SJCRH30 (cell line): ENCODE measurements at regions not wholly inside any gene's neighbourhood (a gene's known extent, or its start where the extent isn't known, plus 50 kb on each side); places are given as distances from the start of the nearest gene placed in this dataset.

ENCODE experiments used
- DNase-seq, 2 experiments: peaks; one replicate each; pipeline ENCODE4 v3.0.0-alpha.2; 2015 to 2020
- H3K27ac ChIP-seq: fragments of 250-450 bp; sonication (Bioruptor Pico); 2 replicates; pipeline ENCODE4 v1.5.1; 2020; ENCODE audit warnings: mild to moderate bottlenecking, moderate library complexity
- H3K27me3 ChIP-seq: fragments of 250-450 bp; sonication (Bioruptor Pico); 2 replicates; pipeline ENCODE4 v1.5.1; 2020; ENCODE audit warnings: mild to moderate bottlenecking, moderate library complexity
- H3K36me3 ChIP-seq: fragments of 250-450 bp; sonication (Bioruptor Pico); 2 replicates; pipeline ENCODE4 v1.5.1; 2020; ENCODE audit warnings: mild to moderate bottlenecking, moderate library complexity
- H3K4me1 ChIP-seq: fragments of 250-450 bp; sonication (Bioruptor Pico); 2 replicates; pipeline ENCODE4 v1.5.1; 2020; ENCODE audit warnings: mild to moderate bottlenecking, moderate library complexity
- H3K4me3 ChIP-seq: fragments of 250-450 bp; sonication (Bioruptor Pico); 2 replicates; pipeline ENCODE4 v1.5.1; 2020; ENCODE audit warnings: mild to moderate bottlenecking, moderate library complexity
- H3K9me3 ChIP-seq: fragments of 250-450 bp; sonication (Bioruptor Pico); replicated peaks from 2 replicates; pipeline ENCODE4 v1.5.1; 2020; ENCODE audit warnings: mild to moderate bottlenecking, moderate library complexity

DNA sequence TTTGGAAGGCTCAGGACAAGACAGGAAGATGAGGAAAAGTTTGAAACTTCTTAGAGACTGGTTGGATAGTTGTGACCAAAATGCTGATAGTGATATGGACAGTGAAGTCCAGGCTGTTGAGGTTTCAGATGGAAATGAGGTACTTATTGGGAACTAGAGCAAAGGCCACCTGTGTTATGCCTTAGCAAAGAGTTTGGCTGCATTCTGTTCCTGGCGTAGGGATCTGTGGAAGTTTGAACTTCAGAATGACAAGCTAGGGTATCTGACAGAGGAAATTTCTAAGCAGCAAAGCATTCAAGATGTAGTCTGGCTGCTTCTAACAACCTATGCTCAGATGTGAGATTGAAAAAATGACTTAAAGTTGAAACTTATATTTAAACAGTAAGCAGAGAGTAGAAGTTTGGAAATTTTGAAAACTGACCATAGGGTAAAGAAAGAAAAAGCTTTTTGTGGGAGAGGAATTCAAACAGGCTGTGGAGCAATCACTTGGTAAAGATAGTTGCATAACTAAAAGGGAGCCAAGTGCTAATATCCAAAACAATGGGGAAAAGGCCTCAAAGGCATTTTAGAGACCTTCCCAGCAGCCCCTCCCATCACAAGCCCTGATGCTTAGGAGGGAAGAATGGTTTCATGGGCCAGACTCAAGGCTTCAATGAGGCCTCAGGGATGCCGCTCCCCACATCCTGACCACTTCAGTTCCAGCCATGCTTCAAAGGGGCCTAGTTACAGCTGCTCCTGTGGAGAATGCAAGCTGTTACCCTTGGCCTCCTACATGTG, 415.1 kb downstream of the INHBA start:
- no peak for DNase-seq
- H3K27me3 ChIP-seq: no peaks in the 10 kb centered on the region
- H3K4me1 ChIP-seq: no peaks in the 10 kb centered on the region
- no peaks in the 10 kb centered on the region for H3K9me3 ChIP-seq
- H3K4me3 ChIP-seq: no peak overlapping the region
- no peak overlapping the region for H3K27ac ChIP-seq
- H3K36me3 ChIP-seq: no peaks in the 10 kb centered on the region

DNA sequence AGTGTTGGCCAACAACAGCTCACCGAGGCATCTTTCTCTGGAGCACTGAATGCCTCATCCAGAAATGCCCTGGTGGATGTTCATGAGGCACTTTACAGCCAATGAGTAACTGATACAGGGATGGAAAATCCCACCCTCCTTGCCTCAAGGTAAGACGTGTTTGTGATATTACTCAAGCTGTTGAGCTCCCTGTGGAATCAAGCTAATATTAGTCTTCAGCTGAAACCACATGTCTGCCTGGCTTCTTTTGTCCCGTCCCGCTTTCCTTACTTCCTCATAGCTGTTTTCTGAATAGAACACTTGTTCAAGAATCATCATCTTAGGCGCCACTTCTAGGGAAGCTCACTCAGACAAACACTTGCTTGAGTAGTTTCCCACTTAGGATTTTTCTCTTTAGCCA, 422.4 kb downstream of the INHBA start:
- H3K9me3 ChIP-seq: no peaks in the 10 kb centered on the region
- no peaks in the 10 kb centered on the region for H3K27me3 ChIP-seq
- no peak overlapping the region for H3K4me3 ChIP-seq
- H3K4me1 ChIP-seq: no peaks in the 10 kb centered on the region
- no peak for DNase-seq
- H3K36me3 ChIP-seq: no peaks in the 10 kb centered on the region
- no peak overlapping the region for H3K27ac ChIP-seq

GRCh38 chr7:41277561-41277960, 425.3 kb downstream of the INHBA start:
- Histone ChIP-seq H3K4me1 (no peaks in the 10 kb centered on the region), H3K9me3 (no peaks in the 10 kb centered on the region), H3K27me3 (0 out of 2 replicates have a peak, but pooled peaks cover 7% of the 10 kb centered on the region), H3K36me3 (no peaks in the 10 kb centered on the region), H3K4me3 (no peak overlapping the region), H3K27ac (no peak overlapping the region)
- no peak for DNase-seq

DNA sequence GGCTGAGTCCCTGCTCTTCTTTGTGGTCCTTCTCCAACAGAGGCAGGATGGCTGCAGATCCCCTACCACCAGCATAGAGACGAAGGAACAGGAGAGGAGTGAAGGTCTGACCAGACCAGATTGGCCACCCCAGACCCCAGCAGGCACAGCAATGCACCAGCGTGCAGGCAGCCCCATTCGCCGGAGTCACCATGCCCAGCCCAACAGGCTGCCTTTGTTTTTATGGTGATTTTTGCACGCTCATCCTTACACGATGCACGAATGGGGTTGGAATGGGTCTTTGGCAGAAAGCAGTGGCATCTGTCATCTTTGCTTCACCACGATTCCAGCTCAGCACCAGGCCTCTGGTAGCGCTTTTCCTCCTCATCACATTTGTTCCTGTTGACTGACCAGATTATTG, 427.6 kb downstream of the INHBA start:
- no peaks in the 10 kb centered on the region for H3K36me3 ChIP-seq
- H3K27me3 ChIP-seq: peaks cover 7% of the 10 kb centered on the region; the same call in 1 of the 2 replicates
- no peaks in the 10 kb centered on the region for H3K9me3 ChIP-seq
- H3K4me1 ChIP-seq: no peaks in the 10 kb centered on the region
- H3K27ac ChIP-seq: no peak overlapping the region
- DNase-seq: no peak
- H3K4me3 ChIP-seq: no peak overlapping the region

DNA sequence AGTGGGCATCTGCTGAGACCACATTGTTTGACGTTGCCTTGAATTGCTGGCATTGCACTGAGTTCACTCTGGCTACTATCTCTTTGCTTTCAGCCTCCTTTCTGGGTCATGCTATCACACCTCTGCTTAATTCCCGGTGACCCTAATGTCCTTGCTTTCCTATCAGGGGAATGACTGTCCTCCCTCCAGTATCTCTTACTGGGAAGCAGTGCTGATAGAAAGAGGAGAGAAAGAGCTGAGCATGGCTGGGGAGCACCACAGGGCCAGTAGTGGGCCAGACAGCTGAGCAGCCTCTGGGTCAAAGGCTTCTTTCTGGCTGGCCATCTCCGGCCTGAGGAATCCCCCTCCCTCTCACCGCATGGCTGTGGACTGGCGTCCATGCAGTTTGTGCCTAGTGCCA, 428.7 kb downstream of the INHBA start:
- H3K4me3 ChIP-seq: no peak overlapping the region
- DNase-seq: no peak
- H3K27me3 ChIP-seq: peaks cover 7% of the 10 kb centered on the region; the same call in 1 of the 2 replicates
- H3K36me3 ChIP-seq: no peaks in the 10 kb centered on the region
- H3K4me1 ChIP-seq: no peaks in the 10 kb centered on the region
- H3K27ac ChIP-seq: no peak overlapping the region
- no peaks in the 10 kb centered on the region for H3K9me3 ChIP-seq

DNA sequence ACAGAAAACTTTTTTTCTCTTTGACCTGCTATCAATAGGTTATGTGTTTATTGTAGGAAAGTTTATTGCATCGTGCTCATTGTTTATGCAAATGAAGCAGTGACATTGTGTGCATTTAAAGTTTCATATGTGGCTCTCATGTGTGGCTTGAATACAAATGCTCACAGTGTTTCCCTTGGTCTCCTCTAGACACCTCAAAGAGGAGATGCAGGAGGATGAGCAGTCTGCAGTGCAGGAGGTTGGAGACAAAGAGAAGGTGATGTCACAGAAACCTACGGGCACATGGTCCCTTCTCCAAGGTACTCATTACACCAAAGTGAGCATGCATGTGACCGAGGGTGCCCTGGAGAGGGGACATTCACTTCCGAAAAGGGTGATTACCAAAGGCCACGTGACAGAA, 430.2 kb downstream of the INHBA start:
- DNase-seq: no peak
- Histone ChIP-seq H3K27me3 (peaks cover 7% of the 10 kb centered on the region; the same call in 1 of the 2 replicates), H3K4me3 (no peak overlapping the region), H3K4me1 (no peaks in the 10 kb centered on the region), H3K27ac (no peak overlapping the region), H3K9me3 (no peaks in the 10 kb centered on the region), H3K36me3 (no peaks in the 10 kb centered on the region)

DNA sequence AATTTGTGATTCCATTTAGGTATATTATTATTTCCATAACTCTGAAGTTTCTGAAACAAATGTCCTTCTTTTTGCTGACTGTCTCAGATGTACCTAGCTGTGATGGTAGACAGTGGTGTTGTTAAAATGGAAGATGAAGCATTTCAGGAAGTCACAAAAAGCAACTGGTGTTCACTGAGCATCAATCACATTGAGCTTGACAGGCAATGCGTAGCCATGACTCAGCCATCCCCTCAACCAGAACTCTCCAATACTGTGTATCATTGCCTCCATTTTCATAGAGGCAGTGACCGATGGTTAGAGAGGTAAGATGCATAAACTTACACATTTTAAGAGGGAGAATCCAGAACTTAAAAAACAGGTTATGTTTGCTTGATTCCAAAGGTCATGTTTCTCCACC, 434.0 kb downstream of the INHBA start:
- Histone ChIP-seq H3K4me1 (no peaks in the 10 kb centered on the region), H3K27me3 (peaks cover 4% of the 10 kb centered on the region; the same call in 1 of the 2 replicates), H3K36me3 (no peaks in the 10 kb centered on the region), H3K9me3 (no peaks in the 10 kb centered on the region), H3K27ac (no peak overlapping the region), H3K4me3 (no peak overlapping the region)
- no peak for DNase-seq

DNA sequence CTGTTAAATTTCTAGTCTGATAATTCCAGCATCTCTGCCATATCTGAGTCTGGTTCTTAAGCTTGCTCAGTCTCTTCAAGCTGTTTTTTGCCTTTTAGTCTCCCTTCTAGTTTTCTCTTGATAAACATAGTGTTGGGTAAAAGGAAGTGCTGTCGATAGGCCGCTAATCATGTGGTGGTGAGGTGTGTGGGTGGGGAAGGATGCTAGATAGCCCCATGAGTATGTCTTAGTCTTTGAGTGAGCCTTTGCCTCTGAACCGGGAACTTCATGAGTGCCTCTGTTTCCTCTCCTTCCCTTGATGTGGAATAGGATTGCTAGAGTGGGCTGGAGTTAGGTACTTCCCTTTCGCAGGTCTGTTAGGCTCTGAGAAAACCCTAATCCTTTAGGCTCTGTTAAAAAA, 441.8 kb downstream of the INHBA start:
- no peaks in the 10 kb centered on the region for H3K9me3 ChIP-seq
- no peak overlapping the region for H3K4me3 ChIP-seq
- H3K27me3 ChIP-seq: peaks cover 3% of the 10 kb centered on the region; the same call in 1 of the 2 replicates
- no peaks in the 10 kb centered on the region for H3K36me3 ChIP-seq
- DNase-seq: no peak
- H3K27ac ChIP-seq: no peak overlapping the region
- no peaks in the 10 kb centered on the region for H3K4me1 ChIP-seq

DNA sequence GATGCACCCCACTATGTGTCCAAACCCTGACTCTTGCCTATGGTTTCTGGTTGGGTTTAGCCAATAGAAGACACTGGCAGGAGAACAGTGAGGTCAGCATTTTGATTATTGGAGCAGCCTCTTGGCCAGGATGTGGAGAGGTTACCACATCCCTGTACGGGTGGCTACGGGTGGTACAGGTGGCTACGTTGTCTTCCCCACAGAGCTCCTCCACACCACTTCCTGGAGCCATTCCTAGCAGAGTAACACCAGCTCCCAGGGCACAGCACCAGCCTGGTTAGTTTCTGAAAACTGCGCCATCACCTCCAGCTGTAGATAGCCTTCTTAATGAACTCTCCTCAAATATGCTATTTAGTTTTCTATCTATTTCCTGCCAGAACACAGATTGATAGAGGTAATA, 445.2 kb downstream of the INHBA start:
- no peak for DNase-seq
- H3K4me3 ChIP-seq: no peak overlapping the region
- H3K36me3 ChIP-seq: no peaks in the 10 kb centered on the region
- H3K4me1 ChIP-seq: no peaks in the 10 kb centered on the region
- H3K27me3 ChIP-seq: peaks cover under 1% of the 10 kb centered on the region; the same call in 1 of the 2 replicates
- no peaks in the 10 kb centered on the region for H3K9me3 ChIP-seq
- no peak overlapping the region for H3K27ac ChIP-seq

DNA sequence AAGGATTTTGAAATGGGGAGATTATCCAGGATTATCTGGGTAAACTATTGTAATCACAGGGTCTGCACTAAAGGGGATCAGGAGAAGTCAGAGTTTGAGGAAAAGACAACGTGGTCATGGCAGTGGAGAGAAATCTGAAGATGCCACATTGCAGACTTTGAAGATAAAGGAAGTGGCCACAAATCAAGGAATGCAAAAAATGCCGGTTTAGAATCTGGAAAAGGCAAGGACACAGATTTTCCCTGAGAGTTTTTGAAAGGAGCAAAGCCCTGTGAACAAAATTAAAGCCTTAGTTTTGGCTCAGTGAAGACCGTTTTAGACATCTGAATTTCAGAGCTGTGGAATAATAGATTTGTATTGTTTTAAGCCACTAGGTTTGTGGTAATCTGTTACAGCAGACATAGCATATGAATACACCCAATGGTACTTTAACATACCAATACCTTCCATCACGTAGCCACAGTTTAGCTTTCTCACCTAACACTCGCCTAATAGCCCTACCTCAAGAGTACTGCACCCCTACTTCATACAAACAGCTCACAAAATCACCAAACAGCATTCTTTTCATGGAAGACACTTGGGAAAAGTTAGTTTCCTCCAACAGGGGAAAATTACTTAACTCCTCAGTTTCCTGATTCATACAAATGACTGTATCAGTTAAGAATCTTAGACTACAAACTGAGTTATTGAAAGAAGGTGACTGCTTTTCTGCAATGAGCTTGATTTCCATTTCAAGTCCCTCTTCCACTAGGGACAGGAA, 446.5 kb downstream of the INHBA start:
- no peak overlapping the region for H3K4me3 ChIP-seq
- H3K27me3 ChIP-seq: no peaks in the 10 kb centered on the region; the same call in 1 of the 2 replicates
- H3K36me3 ChIP-seq: no peaks in the 10 kb centered on the region
- H3K9me3 ChIP-seq: no peaks in the 10 kb centered on the region
- no peaks in the 10 kb centered on the region for H3K4me1 ChIP-seq
- no peak for DNase-seq
- H3K27ac ChIP-seq: no peak overlapping the region

- Histone ChIP-seq H3K4me3 (no peak overlapping the region), H3K4me1 (no peaks in the 10 kb centered on the region), H3K27me3 (no peaks in the 10 kb centered on the region; the same call in 1 of the 2 replicates), H3K27ac (no peak overlapping the region), H3K9me3 (no peaks in the 10 kb centered on the region), H3K36me3 (no peaks in the 10 kb centered on the region)
- DNase-seq: no peak
These were observed 447.2 kb downstream of the INHBA start for GRCh38 chr7:41255716-41256115.

DNA sequence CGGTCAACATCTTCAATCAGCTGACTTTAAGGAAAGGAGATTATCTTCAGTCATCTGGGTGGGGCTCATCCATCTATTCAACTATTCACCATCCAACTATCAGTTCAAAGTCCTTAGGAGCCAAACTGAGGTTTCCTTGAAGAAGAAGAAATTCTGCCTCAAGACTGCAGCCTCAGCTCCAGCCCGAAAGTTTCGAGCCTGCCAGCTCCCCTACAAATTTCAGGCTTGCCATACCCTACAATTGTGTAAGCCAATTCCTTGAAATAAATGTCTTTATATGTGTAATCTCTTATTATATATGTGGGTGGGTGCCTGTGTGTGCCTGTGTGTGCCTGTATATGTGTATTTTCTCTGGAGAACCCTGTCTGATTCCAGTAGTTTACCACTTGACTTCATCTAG, 447.8 kb downstream of the INHBA start:
- no peak overlapping the region for H3K4me3 ChIP-seq
- H3K27ac ChIP-seq: no peak overlapping the region
- H3K4me1 ChIP-seq: no peaks in the 10 kb centered on the region
- no peaks in the 10 kb centered on the region; the same call in 1 of the 2 replicates for H3K27me3 ChIP-seq
- DNase-seq: no peak
- H3K36me3 ChIP-seq: no peaks in the 10 kb centered on the region
- no peaks in the 10 kb centered on the region for H3K9me3 ChIP-seq

- no peak overlapping the region for H3K4me3 ChIP-seq
- H3K4me1 ChIP-seq: no peaks in the 10 kb centered on the region
- H3K27me3 ChIP-seq: no peaks in the 10 kb centered on the region; the same call in 1 of the 2 replicates
- DNase-seq: no peak
- H3K36me3 ChIP-seq: no peaks in the 10 kb centered on the region
- H3K27ac ChIP-seq: no peak overlapping the region
- H3K9me3 ChIP-seq: no peaks in the 10 kb centered on the region
These were observed 449.9 kb downstream of the INHBA start for GRCh38 chr7:41252957-41253356.

GRCh38 chr7:41252551-41252950, 450.3 kb downstream of the INHBA start:
- H3K27ac ChIP-seq: no peak overlapping the region
- H3K36me3 ChIP-seq: no peaks in the 10 kb centered on the region
- no peaks in the 10 kb centered on the region for H3K4me1 ChIP-seq
- DNase-seq: no peak
- no peaks in the 10 kb centered on the region for H3K9me3 ChIP-seq
- H3K27me3 ChIP-seq: no peaks in the 10 kb centered on the region; the same call in 1 of the 2 replicates
- H3K4me3 ChIP-seq: no peak overlapping the region

GRCh38 chr7:41247143-41247865, 455.6 kb downstream of the INHBA start:
- Histone ChIP-seq H3K4me3 (no peak overlapping the region), H3K36me3 (no peaks in the 10 kb centered on the region), H3K27ac (no peak overlapping the region), H3K9me3 (no peaks in the 10 kb centered on the region), H3K27me3 (no peaks in the 10 kb centered on the region), H3K4me1 (no peaks in the 10 kb centered on the region)
- peak in 1 of 2 experiments; percentile 20 for DNase-seq
